ENCODE measurements at regions not wholly inside any gene's neighbourhood (a gene's known extent, or its start where the extent isn't known, plus 50 kb on each side); places are given as distances from the start of the nearest gene placed in this dataset.

DNA sequence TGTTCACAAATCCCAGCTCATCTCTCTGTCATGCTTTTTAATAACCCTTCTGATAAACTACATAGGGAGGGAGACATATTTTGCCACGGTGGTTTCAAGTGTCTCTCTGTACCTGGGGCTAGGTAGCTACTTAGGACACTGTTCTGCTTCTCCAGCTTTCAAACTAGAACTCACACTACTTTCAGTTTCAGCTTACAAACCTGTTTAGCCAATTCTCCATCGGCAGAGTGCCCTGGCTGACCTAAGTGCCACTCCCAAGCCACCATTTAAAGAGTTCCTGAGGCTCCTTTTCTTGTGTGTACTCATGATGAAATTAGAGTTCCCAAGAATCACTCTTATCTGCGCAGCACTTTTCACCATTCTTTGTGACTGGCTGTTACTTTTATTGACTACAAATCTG lies 899.2 kb downstream of the FAT4 start:
- intact Hi-C loops (cut with DNase I) = no loop called here
- ATAC-seq (no peak), DNase-seq (ENCODE audit: low spot score) (no peak)

DNA sequence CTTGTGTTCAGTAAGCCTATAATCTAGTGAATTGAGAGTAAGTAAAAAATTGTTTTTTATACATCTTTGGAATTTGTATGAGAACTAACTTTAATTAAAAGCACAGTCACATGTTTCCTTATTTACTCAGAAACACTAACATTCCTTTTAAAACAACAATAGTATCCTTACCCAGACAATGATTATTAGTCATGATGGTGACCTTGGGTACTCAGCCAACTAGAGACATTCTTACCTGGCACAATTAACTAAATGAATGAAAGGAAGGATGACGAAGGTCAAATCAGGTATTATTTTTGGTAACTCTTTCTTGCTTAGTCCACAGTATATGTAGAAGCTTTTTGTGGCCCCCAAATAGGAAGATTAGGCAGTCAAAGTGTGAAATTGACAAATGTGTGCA lies 901.0 kb downstream of the FAT4 start:
- intact Hi-C loops (cut with DNase I) = no loop called here
- DNase-seq (ENCODE audit: low spot score) = no peak
- ATAC-seq = no peak

- ATAC-seq (no peak), DNase-seq (ENCODE audit: low spot score) (no peak)
- intact Hi-C loops (cut with DNase I) = no loop called here
Observed at GRCh38 chr4:126216611-126217010, 901.9 kb downstream of the FAT4 start.

GRCh38 chr4:126221282-126221681 lies 906.5 kb downstream of the FAT4 start:
- ATAC-seq (no peak), DNase-seq (ENCODE audit: low spot score) (no peak)
- intact Hi-C loops (cut with DNase I) = no loop called here

DNA sequence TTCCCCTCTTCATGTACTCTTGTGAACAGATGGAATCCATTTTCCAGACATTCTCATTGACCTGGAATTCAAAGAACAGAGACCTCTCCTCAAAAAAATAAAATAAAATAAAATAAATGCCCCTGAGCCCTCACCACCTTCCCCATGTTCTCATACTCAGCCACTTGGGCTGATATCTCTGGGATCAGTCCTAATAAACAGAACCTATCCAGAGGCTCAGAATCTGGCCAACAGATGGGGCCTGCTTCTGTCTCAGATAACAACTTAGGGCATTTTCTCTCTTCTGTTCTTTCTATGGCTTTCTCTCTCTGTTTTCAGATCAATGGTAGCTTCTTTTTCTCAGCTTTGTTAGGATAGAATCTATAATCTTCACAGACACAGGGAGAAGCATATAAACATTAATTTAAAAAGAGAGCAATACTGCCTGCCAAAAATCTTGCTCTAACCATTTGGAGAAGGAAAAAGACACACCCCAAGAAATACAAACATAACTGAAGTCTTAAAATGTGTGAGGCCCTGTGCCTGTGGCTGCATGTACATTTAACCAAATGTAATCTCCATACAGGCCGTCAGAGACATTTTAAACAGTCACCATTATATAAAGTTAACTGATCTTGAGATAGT lies 907.1 kb downstream of the FAT4 start:
- intact Hi-C loops (cut with DNase I) = no loop called here
- ATAC-seq (no peak), DNase-seq (ENCODE audit: low spot score) (no peak)

DNA sequence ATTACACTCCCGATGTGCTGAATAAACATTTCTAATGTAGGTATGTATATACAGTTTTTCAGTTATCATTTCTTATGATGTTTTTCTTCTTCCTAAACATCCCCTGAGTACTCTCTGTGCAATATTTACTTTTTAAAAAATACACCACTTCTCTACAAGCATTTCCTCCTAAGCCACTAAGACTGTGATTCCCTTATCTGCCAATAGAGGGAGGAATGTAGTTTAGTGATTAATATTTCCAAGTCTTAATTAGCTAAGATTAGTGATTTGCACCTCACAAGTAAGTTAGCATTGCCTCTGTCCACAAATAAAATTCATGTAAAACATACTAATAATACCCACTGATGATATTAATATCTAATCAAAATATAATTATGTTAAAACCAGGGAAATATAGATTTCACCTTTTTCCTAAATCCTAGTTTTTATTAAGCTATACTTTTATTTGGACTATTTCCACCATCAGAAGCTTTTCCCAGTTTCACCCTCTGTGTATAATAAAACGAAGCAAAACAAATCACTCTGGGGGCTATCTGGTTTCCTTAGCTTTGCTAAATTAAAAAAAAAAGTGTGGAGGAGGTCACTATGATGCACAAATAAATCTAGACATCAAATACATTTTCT lies 909.1 kb downstream of the FAT4 start:
- intact Hi-C loops (cut with DNase I) = no loop called here
- DNase-seq (ENCODE audit: low spot score) (no peak), ATAC-seq (no peak)

DNA sequence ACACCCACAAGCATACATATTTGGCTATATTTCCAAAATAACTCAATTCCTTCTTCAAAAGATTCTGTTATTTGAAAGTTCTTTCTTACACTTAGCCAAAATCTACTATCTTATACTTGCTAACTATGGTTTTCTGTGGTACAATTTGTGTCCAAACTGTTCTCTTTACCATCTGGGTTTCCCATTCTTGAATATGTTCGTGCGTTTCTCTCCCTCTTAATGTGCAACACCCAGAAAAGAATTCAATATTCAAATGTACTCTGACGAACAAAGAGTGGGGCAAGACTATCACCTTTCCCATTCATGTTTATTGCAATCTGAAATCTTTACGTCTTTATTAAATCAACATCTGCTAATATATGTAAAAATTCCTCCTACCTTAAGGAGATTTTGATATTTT lies 912.7 kb downstream of the FAT4 start:
- intact Hi-C loops (cut with DNase I) = no loop called here
- DNase-seq (ENCODE audit: low spot score) (no peak), ATAC-seq (no peak)

GRCh38 chr4:126230269-126230668 lies 915.5 kb downstream of the FAT4 start:
- intact Hi-C loops (cut with DNase I) = no loop called here
- no peak for DNase-seq (ENCODE audit: low spot score)
- no peak for ATAC-seq

GRCh38 chr4:126233483-126233882 lies 918.7 kb downstream of the FAT4 start:
- ATAC-seq = no peak
- intact Hi-C loops (cut with DNase I) = no loop called here

DNA sequence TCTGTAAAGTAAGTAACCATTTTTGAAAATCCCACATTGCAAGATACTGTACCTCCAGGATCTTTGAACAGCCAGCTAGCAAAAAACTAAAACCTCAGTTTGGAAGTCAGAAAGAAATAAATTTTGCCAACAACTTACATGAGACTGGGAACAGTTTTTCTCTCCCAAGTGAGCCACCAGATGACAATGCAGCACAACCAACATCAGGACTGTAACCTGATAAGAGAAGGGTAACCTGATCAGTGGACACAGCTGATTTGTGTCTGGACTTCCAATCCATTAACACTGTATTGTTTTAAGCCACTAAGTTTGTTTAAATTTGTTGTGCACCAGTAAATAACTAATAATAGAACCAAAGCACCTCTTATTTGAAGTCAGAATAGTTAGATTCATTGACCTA lies 923.3 kb downstream of the FAT4 start:
- no peak for DNase-seq (ENCODE audit: low spot score)
- ATAC-seq = no peak
- intact Hi-C loops (cut with DNase I) = no loop called here

More at GRCh38 chr4:126233483-126233882, 918.7 kb downstream of the FAT4 start:
- no peak for DNase-seq (ENCODE audit: low spot score)

DNA sequence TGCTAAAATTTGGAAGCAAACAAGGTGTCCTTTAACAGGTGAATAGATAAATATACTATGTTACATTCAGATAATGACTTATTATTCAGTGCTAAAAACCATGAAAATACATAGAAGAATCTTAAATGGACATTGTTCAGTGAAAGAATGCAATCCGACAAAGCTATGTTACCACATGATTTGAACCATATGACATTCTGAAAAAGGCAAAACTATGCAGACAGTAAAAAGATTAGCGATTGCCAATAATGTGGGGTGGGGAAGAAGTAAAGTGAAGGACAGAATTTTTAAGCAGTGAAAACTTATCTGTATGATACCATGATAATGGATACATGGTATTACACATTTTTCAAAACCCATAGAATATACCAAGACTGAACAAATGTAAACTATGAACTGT lies 926.9 kb downstream of the FAT4 start:
- no peak for DNase-seq (ENCODE audit: low spot score)
- ATAC-seq = no peak
- intact Hi-C loops (cut with DNase I) = no loop called here

GRCh38 chr4:126242679-126243390 lies 928.1 kb downstream of the FAT4 start:
- DNase-seq (ENCODE audit: low spot score) (no peak), ATAC-seq (peak; percentile 41)
- intact Hi-C loops (cut with DNase I) = no loop called here

DNA sequence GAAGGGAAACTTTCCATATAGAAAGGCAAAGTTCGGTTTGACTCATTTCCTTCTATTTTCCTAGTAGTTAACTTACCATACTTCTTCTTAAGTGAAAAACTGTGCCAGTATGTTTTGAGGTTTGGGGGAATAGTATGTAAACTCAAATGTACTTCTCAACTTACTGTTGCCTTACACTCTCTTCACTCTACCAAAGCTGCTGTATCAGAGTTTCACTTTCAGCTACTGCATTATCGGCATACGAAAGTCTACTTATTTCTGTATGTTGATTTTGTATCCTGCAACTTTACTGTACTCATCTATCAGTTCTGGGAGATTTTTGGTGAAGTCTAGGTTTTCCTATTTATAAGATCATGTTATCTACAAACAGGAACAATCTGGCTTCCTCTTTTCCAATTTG lies 932.7 kb downstream of the FAT4 start:
- intact Hi-C loops (cut with DNase I) = no loop called here
- DNase-seq (ENCODE audit: low spot score) (no peak), ATAC-seq (no peak)

DNA sequence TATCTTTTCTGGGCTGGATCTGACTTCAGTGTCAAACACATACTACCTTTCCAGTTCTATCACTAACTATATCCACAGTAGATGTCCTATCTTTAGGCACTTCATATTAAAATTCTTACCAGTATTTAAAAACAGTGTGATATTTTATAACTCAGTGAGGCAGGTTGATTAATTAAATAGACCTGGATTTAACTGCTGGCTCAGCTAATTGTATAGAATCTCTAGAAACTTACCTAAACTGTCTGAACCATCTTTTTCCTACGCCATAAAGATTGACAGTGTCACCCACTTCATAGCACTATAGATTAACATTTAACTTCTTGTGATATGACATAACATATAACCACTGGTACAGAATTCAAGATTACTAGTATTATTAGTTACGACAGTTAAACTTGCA lies 935.3 kb downstream of the FAT4 start:
- intact Hi-C loops (cut with DNase I) = no loop called here
- ATAC-seq = no peak
- no peak for DNase-seq (ENCODE audit: low spot score)

DNA sequence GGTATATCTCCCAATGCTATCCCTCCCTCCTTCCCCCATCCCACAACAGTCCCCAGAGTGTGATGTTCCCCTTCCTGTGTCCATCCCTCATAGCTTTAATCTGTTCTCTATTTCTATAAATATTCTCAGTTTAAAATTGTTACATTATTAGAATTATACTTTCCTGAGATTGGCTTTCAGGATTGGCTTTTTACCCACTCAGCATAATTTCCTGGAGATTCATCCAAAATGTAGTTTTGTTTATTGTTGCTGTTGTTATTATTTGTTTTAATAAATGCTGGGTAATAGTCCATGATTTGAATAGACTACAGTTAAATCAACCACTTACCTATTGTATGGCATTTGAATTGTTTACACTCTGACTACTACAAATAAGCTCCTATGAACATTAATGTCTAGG lies 936.4 kb downstream of the FAT4 start:
- ATAC-seq (no peak), DNase-seq (ENCODE audit: low spot score) (no peak)
- intact Hi-C loops (cut with DNase I) = no loop called here

GRCh38 chr4:126262665-126263064 lies 947.9 kb downstream of the FAT4 start:
- ATAC-seq = no peak
- no peak for DNase-seq (ENCODE audit: low spot score)
- intact Hi-C loops (cut with DNase I) = no loop called here

GRCh38 chr4:126264839-126265238 lies 950.1 kb downstream of the FAT4 start:
- intact Hi-C loops (cut with DNase I) = no loop called here
- no peak for DNase-seq (ENCODE audit: low spot score)
- no peak for ATAC-seq

DNA sequence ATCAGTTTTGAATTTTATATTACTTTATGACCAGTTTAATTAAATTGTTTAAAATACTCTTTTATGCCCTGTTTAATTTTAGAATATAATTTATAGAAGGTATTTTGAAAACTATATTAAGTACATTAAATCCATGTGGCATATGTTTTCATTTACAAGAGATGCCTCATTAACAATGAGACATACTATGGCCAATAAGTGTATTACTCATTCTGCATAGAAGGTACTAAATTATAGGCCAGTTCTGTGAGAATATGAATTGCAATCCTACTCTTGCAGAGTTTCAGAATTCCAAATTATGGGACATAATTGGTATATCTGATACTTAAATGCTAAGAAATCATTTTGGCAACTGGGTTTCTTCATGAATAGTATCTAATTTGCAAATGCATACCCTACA lies 951.1 kb downstream of the FAT4 start:
- ATAC-seq (no peak), DNase-seq (ENCODE audit: low spot score) (no peak)
- intact Hi-C loops (cut with DNase I) = no loop called here

GRCh38 chr4:126267689-126268088 lies 952.9 kb downstream of the FAT4 start:
- DNase-seq (ENCODE audit: low spot score) (no peak), ATAC-seq (no peak)
- intact Hi-C loops (cut with DNase I) = no loop called here

DNA sequence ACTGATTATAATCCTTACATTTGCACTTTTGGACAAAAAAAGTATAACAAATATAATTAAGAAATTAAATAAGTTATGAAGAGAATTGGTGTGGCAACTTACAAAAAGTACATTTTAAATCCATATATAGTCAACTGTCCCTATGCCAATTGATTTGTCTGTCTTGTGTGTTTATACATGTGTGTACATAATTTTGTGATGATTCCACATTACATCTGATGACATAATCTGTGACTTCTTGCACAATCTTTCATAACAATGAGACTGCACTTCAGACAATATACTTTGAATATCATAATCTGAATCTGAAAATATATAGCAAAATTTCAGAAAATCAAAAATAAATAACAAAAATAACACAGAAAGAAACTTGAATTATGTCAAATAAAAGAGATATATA lies 953.4 kb downstream of the FAT4 start:
- ATAC-seq = no peak
- DNase-seq (ENCODE audit: low spot score) = no peak
- intact Hi-C loops (cut with DNase I) = no loop called here

GRCh38 chr4:126269106-126269505 lies 954.4 kb downstream of the FAT4 start:
- intact Hi-C loops (cut with DNase I) = no loop called here
- DNase-seq (ENCODE audit: low spot score) (no peak), ATAC-seq (no peak)

All from sciatic nerve (tissue), 2 donors.